Breast epithelium (tissue), 3 donors: ENCODE measurements at regions not wholly inside any gene's neighbourhood (a gene's known extent, or its start where the extent isn't known, plus 50 kb on each side); places are given as distances from the start of the nearest gene placed in this dataset.

Experiments
- CTCF ChIP-seq, 3 donors: fragments of 450-650 bp; IDR thresholded peaks; one replicate each; pipeline ENCODE4 v1.5.1; 2016 to 2017; ENCODE audit warnings: antibody characterized with exemption in 3 of 3, mild to moderate bottlenecking in 3 of 3, moderate library complexity in 3 of 3
- POLR2A ChIP-seq: fragments of 450-650 bp; IDR thresholded peaks from one replicate; pipeline ENCODE4 v1.6.1; 2016; ENCODE audit warnings: antibody characterized with exemption, mild to moderate bottlenecking, moderate library complexity
- POLR2AphosphoS5 ChIP-seq, 3 donors: sonication (generic); formaldehyde crosslinking; IDR thresholded peaks; one replicate each; pipeline ENCODE4 v1.6.1; 2017; ENCODE audit warnings: antibody characterized with exemption in 3 of 3

- no peak for TF ChIP-seq CTCF (IDR thresholded peaks at IDR 0.05)
- no peak for TF ChIP-seq POLR2A
- TF ChIP-seq POLR2AphosphoS5 (IDR thresholded peaks at IDR 0.05) = no peak
These were observed 72.7 kb upstream of the WDR72 start for GRCh38 chr15:53831907-53832770.
